DOHH2 (cell line): ENCODE measurements at regions not wholly inside any gene's neighbourhood (a gene's known extent, or its start where the extent isn't known, plus 50 kb on each side); places are given as distances from the start of the nearest gene placed in this dataset.

Source experiments
- CTCF ChIP-seq: fragments of 200-600 bp; sonication (generic); IDR thresholded peaks from one replicate; pipeline ENCODE4 v1.5.1; 2014; ENCODE audit warnings: antibody characterized with exemption, mild to moderate bottlenecking, low read depth, low read length; ENCODE audit not compliant: poor library complexity, severe bottlenecking
- EZH2phosphoT487 ChIP-seq: fragments of 200-600 bp; sonication (generic); IDR thresholded peaks from 2 replicates; pipeline ENCODE4 v1.6.1; 2017; ENCODE audit warnings: borderline replicate concordance, mild to moderate bottlenecking, antibody characterized with exemption, low read length, moderate library complexity, mixed read lengths

GRCh38 chr17:79496422-79497005, 114.3 kb downstream of the RBFOX3 start:
- TF ChIP-seq CTCF, result no peak
- TF ChIP-seq EZH2phosphoT487, result no peak
